Skeletal muscle tissue (tissue), 3 donors: ENCODE measurements at regions not wholly inside any gene's neighbourhood (a gene's known extent, or its start where the extent isn't known, plus 50 kb on each side); places are given as distances from the start of the nearest gene placed in this dataset.

Source experiments
- H3K27ac ChIP-seq: one replicate; pipeline ENCODE4 v1.7.0; 2013; ENCODE audit warnings: mild to moderate bottlenecking, low read depth, low read length, inconsistent platforms
- H3K27me3 ChIP-seq, 3 donors: one replicate each; pipeline ENCODE4 v1.7.0; 2013; ENCODE audit warnings: low read length in 3 of 3; ENCODE audit not compliant: control insufficient read depth in 3 of 3, insufficient read depth in 3 of 3
- H3K36me3 ChIP-seq, 3 donors: one replicate each; pipeline ENCODE4 v1.7.0; 2013; ENCODE audit warnings: low read length in 3 of 3; ENCODE audit not compliant: control insufficient read depth in 3 of 3, insufficient read depth in 3 of 3
- H3K4me1 ChIP-seq, 3 donors: one replicate each; pipeline ENCODE4 v1.7.0; 2013; ENCODE audit warnings: low read length in 3 of 3, mild to moderate bottlenecking in 3 of 3; ENCODE audit not compliant: control insufficient read depth in 3 of 3, insufficient read depth in 3 of 3
- H3K4me3 ChIP-seq, 3 donors: one replicate each; pipeline ENCODE4 v1.7.0; 2013; ENCODE audit warnings: low read length in 3 of 3
- H3K9ac ChIP-seq, 3 donors: one replicate each; pipeline ENCODE4 v1.7.0; 2013; ENCODE audit warnings: low read length in 3 of 3, mild to moderate bottlenecking in 3 of 3, moderate library complexity in 2 of 3, low read depth in 1 of 3
- H3K9me3 ChIP-seq, 3 donors: one replicate each; pipeline ENCODE4 v1.7.0; 2013; ENCODE audit warnings: low read length in 3 of 3; ENCODE audit not compliant: control insufficient read depth in 3 of 3
- donor health status: Osteomylitis.

GRCh38 chr9:3733039-3733408, 207.2 kb upstream of the RFX3 start:
- Histone ChIP-seq H3K27me3 (no peaks in the 10 kb centered on the region), H3K9ac (no peak overlapping the region)

GRCh38 chr9:3732077-3733038, 206.6 kb upstream of the RFX3 start:
- peak overlapping the region; percentile 8 to 60 (median 15) for H3K4me3 ChIP-seq
- H3K27ac ChIP-seq = no peak overlapping the region
- peak overlapping the region in 2 of 3 donors; percentile 17 to 48 for H3K9ac ChIP-seq

More at GRCh38 chr9:3733039-3733408, 207.2 kb upstream of the RFX3 start:
- no peaks in the 10 kb centered on the region for H3K36me3 ChIP-seq
- no peaks in the 10 kb centered on the region for H3K9me3 ChIP-seq
- H3K4me3 ChIP-seq = no peak overlapping the region
- no peak overlapping the region for H3K27ac ChIP-seq
- peaks cover 0 to 3% (median 0%) of the 10 kb centered on the region in 3 donors for H3K4me1 ChIP-seq

GRCh38 chr9:3730511-3730922, 204.7 kb upstream of the RFX3 start:
- Histone ChIP-seq H3K9ac (no peak overlapping the region), H3K9me3 (no peaks in the 10 kb centered on the region), H3K4me3 (no peak overlapping the region), H3K27me3 (no peaks in the 10 kb centered on the region), H3K27ac (no peak overlapping the region), H3K36me3 (no peaks in the 10 kb centered on the region), H3K4me1 (peaks cover 0 to 3% (median 0%) of the 10 kb centered on the region in 3 donors)

More at GRCh38 chr9:3732077-3733038, 206.6 kb upstream of the RFX3 start:
- Histone ChIP-seq H3K36me3 (no peaks in the 10 kb centered on the region), H3K9me3 (no peaks in the 10 kb centered on the region), H3K4me1 (peaks cover 0 to 3% (median 0%) of the 10 kb centered on the region in 3 donors), H3K27me3 (no peaks in the 10 kb centered on the region)

GRCh38 chr9:3721096-3721495, 195.3 kb upstream of the RFX3 start:
- no peak overlapping the region for H3K4me3 ChIP-seq
- H3K4me1 ChIP-seq = no peaks in the 10 kb centered on the region
- H3K27me3 ChIP-seq = no peaks in the 10 kb centered on the region
- no peaks in the 10 kb centered on the region for H3K9me3 ChIP-seq
- H3K9ac ChIP-seq = no peak overlapping the region
- no peak overlapping the region for H3K27ac ChIP-seq
- H3K36me3 ChIP-seq = no peaks in the 10 kb centered on the region

- Histone ChIP-seq H3K27me3 (no peaks in the 10 kb centered on the region), H3K4me1 (no peaks in the 10 kb centered on the region), H3K9ac (no peak overlapping the region), H3K27ac (no peak overlapping the region), H3K4me3 (no peak overlapping the region), H3K9me3 (no peaks in the 10 kb centered on the region), H3K36me3 (no peaks in the 10 kb centered on the region)
These were observed 193.5 kb upstream of the RFX3 start for GRCh38 chr9:3719286-3719685.

- H3K36me3 ChIP-seq = no peaks in the 10 kb centered on the region
- no peak overlapping the region for H3K9ac ChIP-seq
- no peaks in the 10 kb centered on the region for H3K4me1 ChIP-seq
- H3K27me3 ChIP-seq = no peaks in the 10 kb centered on the region
- no peak overlapping the region for H3K4me3 ChIP-seq
- no peak overlapping the region for H3K27ac ChIP-seq
- no peaks in the 10 kb centered on the region for H3K9me3 ChIP-seq
These were observed 190.6 kb upstream of the RFX3 start for GRCh38 chr9:3716415-3716814.

GRCh38 chr9:3708751-3709150, 182.9 kb upstream of the RFX3 start:
- no peak overlapping the region for H3K27ac ChIP-seq
- no peak overlapping the region for H3K9ac ChIP-seq
- no peaks in the 10 kb centered on the region for H3K4me1 ChIP-seq
- H3K9me3 ChIP-seq = no peaks in the 10 kb centered on the region
- no peaks in the 10 kb centered on the region for H3K27me3 ChIP-seq
- no peaks in the 10 kb centered on the region for H3K36me3 ChIP-seq
- H3K4me3 ChIP-seq = no peak overlapping the region

GRCh38 chr9:3704890-3705289, 179.1 kb upstream of the RFX3 start:
- Histone ChIP-seq H3K4me3 (no peak overlapping the region), H3K9me3 (no peaks in the 10 kb centered on the region), H3K9ac (no peak overlapping the region), H3K36me3 (no peaks in the 10 kb centered on the region), H3K4me1 (no peaks in the 10 kb centered on the region), H3K27ac (no peak overlapping the region), H3K27me3 (no peaks in the 10 kb centered on the region)

GRCh38 chr9:3700772-3701171, 175.0 kb upstream of the RFX3 start:
- H3K27me3 ChIP-seq = no peaks in the 10 kb centered on the region
- H3K9ac ChIP-seq = no peak overlapping the region
- H3K4me1 ChIP-seq = no peaks in the 10 kb centered on the region
- H3K36me3 ChIP-seq = no peaks in the 10 kb centered on the region
- H3K4me3 ChIP-seq = no peak overlapping the region
- no peak overlapping the region for H3K27ac ChIP-seq
- H3K9me3 ChIP-seq = no peaks in the 10 kb centered on the region

GRCh38 chr9:3699883-3700282, 174.1 kb upstream of the RFX3 start:
- no peak overlapping the region for H3K27ac ChIP-seq
- H3K27me3 ChIP-seq = no peaks in the 10 kb centered on the region
- H3K36me3 ChIP-seq = no peaks in the 10 kb centered on the region
- no peaks in the 10 kb centered on the region for H3K9me3 ChIP-seq
- H3K9ac ChIP-seq = no peak overlapping the region
- no peak overlapping the region for H3K4me3 ChIP-seq
- no peaks in the 10 kb centered on the region for H3K4me1 ChIP-seq
